SIG-M5 treated with dmso at 0.1 percent for 504 hours (cell line): ENCODE measurements at regions not wholly inside any gene's neighbourhood (a gene's known extent, or its start where the extent isn't known, plus 50 kb on each side); places are given as distances from the start of the nearest gene placed in this dataset.

Experiments used
- DNase-seq: peaks from one replicate; lab custom pipeline; 2025; ENCODE audit not compliant: unreplicated experiment; lab: John Stamatoyannopoulos, UW

- DNase-seq = no peak
Observed at GRCh38 chr11:92885600-92885999, 83.9 kb upstream of the MTNR1B start.

- DNase-seq = peak; percentile 16
Observed at GRCh38 chr11:92886243-92886905, 83.1 kb upstream of the MTNR1B start.

- DNase-seq = no peak
Observed at GRCh38 chr11:92888696-92889095, 80.8 kb upstream of the MTNR1B start.

GRCh38 chr11:92890846-92891245, 78.6 kb upstream of the MTNR1B start:
- DNase-seq = no peak

- no peak for DNase-seq
Observed at GRCh38 chr11:92892802-92893684, 76.4 kb upstream of the MTNR1B start.

- DNase-seq = no peak
Observed at GRCh38 chr11:92894197-92894596, 75.3 kb upstream of the MTNR1B start.

GRCh38 chr11:92897487-92897886, 72.0 kb upstream of the MTNR1B start:
- DNase-seq = no peak

- no peak for DNase-seq
Observed at GRCh38 chr11:92902417-92902816, 67.0 kb upstream of the MTNR1B start.

- no peak for DNase-seq
Observed at GRCh38 chr11:92907671-92908070, 61.8 kb upstream of the MTNR1B start.

GRCh38 chr11:92909214-92909613, 60.2 kb upstream of the MTNR1B start:
- DNase-seq = no peak

- DNase-seq = no peak
Observed at GRCh38 chr11:92911478-92911877, 58.0 kb upstream of the MTNR1B start.

GRCh38 chr11:92915551-92915950, 53.9 kb upstream of the MTNR1B start:
- DNase-seq = no peak

GRCh38 chr11:92916299-92916698, 53.2 kb upstream of the MTNR1B start:
- DNase-seq = no peak

- DNase-seq = no peak
Observed at GRCh38 chr11:92917927-92918326, 51.5 kb upstream of the MTNR1B start.

- DNase-seq = no peak
Observed at GRCh38 chr11:92919048-92919447, 50.4 kb upstream of the MTNR1B start.
